GM19324 (cell line): ENCODE measurements at regions not wholly inside any gene's neighbourhood (a gene's known extent, or its start where the extent isn't known, plus 50 kb on each side); places are given as distances from the start of the nearest gene placed in this dataset.
"Not testable (repeated sequence)": the region's sequence is repeated elsewhere in the genome, so short reads cannot be mapped to it uniquely, and the experiment has no call there.

Experiments used
- ATAC-seq: cut with Tn5 transposase; IDR thresholded peaks from one replicate; pipeline ENCODE4 v1.9.1; 2021; ENCODE audit warnings: mild to moderate bottlenecking, moderate library complexity; ENCODE audit not compliant: unreplicated experiment, low FRiP score

DNA sequence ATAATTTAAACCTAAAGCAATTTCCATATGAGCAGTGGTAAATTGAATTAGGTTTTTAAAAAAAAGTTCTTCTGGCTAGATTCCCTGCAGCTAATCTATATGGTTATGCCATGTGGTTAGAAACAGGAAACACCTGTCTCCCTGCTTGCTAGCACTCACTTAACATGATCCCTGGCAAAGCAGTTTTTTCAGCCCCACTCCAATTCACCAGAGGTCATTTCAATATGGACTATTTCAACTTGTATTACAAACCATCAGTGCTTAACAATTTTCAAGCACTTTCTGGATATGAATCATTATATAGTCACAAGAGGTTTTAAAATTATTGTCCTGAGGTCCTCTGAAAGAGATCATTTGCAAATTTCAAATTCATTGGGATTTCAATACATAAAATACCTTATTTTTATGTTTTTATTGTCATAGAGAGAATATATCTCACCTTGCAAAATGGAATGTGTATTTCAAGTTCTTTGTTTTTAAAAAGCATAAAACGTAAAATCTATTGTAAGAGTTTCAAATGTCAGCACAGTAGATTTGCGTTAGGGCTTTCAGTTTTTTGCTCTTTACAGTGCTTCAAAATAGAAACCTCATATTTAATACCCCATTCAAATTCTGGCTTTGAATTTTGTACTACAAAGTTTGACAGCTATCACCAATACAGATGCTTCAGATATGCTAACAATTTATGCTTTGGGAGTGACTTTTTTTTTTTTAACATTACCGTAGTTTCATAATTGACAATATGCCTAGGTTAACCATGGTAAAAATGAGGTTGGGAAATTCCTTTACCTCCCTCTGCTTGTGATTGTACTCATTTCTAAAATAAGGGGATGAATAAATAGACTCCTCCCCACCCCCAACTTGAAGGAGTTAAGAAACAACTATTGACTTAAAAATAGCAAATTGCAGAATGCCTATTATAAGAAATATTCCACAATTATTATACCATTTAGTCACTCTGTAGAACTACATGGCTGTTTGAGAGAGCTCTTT lies 117.5 kb upstream of the HGF start:
- ATAC-seq = peak; percentile 67

GRCh38 chr7:81886211-81886764 lies 116.4 kb upstream of the HGF start:
- no peak for ATAC-seq

DNA sequence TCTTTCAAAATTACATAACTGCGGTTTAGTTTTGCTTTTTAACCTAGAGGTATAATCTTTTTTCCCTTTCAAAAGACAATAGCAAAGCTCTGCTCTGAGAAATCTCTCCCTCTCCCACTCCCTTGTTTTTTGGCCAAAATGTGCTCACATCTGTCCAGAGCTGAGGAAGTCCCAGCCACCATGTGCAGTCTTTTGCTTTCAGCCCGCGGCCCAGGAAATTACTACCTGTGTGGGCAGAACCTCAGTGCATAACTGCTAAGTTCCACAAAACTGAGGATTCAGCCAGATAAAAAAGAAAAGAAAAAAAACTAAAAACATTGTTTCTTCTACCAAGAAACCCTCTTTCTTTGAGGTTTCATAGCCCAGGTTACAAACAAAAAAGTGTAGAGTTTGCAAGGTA lies 115.0 kb upstream of the HGF start:
- no peak for ATAC-seq

DNA sequence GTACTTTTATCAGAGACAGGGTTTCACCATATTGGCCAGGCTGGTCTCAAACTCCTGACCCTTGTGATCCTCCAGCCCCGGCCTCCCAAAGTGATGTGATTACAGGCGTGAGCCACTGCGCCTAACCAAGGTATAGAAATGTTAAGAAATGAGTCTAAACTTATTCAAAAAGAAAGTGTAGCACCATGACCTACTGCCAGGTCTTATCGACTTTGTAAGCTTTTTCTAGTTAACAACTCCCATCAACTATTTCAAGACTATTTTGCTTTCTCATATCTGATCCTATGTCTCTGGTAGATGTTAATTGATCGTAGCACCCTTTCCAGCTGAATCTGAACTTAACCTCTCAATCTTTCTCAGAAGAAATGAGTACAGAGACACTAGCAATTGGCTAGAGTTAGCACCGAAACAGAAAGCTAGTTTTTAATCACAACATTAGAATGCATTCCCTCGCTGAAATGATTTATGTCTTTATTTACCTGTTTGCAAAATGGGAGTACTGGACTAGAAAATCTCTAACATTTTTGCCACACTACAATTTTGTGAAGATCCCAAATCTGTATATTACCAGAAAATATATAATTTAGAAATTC lies 114.0 kb upstream of the HGF start:
- ATAC-seq = peak; percentile 41

DNA sequence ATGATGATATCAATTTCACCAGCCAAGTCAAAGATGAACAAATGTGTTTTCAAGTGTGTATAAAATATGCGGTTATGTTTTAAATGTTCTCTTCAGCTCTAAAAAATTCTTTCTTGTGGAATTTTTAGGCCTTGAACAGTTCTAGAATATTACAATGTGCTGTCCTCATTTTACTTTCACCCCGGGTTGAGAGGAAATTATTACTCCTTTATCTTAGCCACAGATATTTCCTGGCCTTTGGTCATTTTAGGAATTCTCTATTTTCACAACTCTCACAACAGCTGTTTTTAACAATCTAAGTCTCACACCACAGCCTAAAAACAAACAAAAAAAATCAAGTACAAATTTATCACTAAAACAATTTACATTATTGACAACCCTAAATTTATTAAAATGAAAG lies 112.2 kb upstream of the HGF start:
- no peak for ATAC-seq

- ATAC-seq = no peak
These were observed 108.0 kb upstream of the HGF start for GRCh38 chr7:81877890-81878289.

- peak; percentile 71 for ATAC-seq
These were observed 103.7 kb upstream of the HGF start for GRCh38 chr7:81873559-81873958.

- no peak for ATAC-seq
These were observed 101.9 kb upstream of the HGF start for GRCh38 chr7:81871606-81872265.

DNA sequence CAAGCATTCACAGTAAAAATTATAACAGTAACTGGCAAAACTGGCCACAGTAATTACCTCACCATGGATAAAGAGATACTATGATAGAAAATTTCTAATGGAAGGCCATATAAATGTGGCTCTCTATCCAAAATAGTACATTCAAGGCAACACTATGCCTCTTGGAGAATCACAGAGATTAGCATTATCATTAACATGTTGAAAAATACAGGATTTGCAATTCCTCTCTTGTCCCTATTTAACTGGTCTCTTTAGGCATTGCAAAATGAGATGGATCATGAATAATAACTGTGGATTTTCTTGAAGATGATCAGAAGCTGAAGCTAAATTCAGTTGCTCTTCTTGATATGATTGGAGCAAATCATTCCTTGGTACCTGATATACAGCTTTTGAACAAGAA lies 100.8 kb upstream of the HGF start:
- ATAC-seq = no peak

- ATAC-seq = no peak
These were observed 99.8 kb upstream of the HGF start for GRCh38 chr7:81869670-81870069.

DNA sequence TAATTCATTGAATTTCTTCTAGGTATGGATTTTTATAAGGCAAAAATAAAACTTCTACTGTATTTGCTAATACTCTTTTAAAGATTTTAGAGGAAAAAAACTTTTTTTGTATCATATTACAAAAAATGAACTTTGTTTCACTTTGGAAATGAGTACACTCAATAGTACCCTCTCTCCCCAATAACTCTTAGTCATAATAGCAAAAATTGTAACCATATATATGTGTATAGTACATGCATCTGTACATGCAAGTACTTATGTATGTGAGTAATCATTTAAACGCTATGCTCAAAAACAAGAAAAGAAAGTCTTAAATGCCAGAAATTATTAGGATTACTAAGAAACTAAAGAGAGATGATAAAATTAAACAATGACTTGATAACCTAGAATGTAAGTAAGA lies 95.9 kb upstream of the HGF start:
- ATAC-seq = no peak

DNA sequence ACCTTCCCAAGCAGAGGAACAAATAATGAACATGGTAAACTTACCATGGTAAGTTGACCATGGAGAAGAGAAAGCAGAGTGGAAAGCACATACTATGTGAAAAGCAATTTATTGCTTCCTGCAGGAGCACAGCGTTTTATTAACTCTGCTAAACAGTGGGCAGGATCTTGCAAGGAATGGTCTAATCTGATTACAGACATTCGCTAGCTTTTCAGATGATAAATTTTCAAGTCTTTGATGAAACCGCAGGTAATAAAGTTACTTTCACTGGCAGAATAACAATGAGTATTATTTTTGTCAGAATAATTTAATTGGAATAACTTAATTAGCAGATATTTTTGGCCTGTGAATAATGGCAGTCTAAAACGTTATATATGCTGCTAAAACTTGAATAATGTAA lies 89.6 kb upstream of the HGF start:
- no peak for ATAC-seq

DNA sequence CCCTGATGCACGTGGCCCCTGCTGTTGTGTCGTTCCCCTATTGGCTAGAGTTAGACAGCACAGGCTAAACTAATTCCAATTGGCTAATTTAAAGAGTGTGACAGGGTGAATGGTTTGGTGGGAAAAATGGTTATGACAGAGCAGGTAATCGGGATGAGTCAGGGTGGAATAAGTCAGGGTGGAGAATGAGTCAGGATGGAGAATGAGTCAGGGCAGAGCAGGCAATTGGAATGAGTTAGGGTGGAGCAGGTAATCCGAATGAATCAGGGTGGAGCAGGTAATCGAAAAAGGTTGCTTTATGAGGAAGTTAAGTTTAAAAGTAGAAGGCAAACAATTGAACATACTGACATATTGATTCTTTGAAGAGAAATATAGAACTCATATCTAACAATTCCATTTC lies 89.0 kb upstream of the HGF start:
- ATAC-seq = not testable (repeated sequence)

DNA sequence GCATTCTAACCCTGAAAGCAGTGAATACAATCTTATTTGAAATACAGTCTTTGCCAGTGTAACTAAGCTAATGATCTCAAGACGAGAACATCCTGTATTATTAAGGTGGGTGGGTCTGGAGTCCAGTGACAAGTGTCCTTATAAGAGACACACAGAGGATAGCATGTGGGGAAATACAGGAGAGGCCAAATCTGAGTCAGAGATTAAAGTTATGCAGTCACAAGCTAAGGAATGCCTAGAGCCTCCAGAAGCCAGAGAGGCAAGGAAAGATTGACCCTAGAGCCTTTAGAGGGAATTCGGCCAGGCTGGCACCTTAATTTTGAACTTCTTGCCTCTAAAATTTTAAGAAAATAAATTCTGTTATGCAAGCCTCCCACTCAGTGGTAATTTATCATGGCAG lies 87.5 kb upstream of the HGF start:
- no peak for ATAC-seq

DNA sequence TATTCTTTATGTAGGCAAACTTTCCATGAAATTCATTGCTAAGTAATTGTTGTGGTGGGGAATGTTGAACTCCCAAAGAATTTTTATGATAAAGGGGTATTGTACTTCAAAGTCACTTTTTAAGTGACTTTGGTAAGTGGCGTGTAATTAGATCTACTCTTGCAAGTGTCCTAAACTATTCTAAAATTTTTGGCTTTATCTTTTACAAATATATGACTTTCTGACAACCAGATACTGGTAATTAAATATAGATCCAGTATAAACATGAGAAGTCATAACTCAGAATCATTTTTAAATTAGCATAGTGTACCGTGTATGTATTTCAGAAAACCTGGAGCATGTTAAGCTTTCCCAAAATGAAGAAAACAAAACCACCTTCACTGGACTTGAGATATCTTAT lies 84.7 kb upstream of the HGF start:
- ATAC-seq = no peak

- no peak for ATAC-seq
These were observed 82.9 kb upstream of the HGF start for GRCh38 chr7:81852701-81853100.

- ATAC-seq = no peak
These were observed 81.6 kb upstream of the HGF start for GRCh38 chr7:81851413-81851812.

DNA sequence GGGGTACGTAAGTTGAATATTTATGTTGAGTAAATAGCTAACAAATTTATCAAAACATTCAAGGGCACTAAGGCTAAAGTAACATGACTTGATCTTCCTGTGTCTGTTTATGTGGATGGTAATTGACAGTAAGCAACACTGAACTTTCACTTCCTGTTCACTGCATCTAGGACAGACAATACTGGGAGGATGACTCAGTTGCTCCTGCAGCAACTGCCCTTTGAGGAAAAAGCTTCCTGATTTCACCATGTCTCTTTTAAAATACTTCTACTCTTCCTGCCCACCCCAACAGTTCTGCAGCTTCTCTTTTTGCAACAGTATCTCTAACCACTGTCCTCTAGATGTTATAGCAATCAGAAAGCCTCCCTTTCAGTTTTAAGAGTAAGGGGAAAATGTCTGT lies 76.6 kb upstream of the HGF start:
- peak; percentile 78 for ATAC-seq

DNA sequence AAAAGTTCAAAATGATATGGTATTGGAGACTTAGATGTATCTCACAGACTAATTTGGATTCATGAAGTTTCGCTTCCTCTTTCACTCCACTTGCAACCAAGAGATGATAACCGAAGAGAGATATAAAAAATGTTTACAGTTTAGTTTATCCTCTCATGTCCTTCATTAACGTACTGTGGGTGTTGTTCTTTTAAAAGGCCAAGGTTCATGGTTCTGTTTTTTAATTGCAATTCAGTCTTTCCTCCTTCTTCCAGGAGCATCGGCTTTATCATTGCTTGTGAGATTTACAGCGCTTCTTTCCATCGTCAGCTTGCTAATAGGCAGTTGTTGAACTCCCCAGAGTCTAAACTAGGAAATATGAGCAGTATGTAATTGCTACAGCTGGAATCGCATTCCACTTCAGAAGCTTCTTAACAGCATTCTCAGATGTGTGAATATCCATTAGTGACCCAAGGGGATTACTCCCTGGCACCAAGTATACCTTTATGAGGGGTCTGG lies 75.9 kb upstream of the HGF start:
- peak; percentile 91 for ATAC-seq

- not testable (repeated sequence) for ATAC-seq
These were observed 73.8 kb upstream of the HGF start for GRCh38 chr7:81843657-81844056.

DNA sequence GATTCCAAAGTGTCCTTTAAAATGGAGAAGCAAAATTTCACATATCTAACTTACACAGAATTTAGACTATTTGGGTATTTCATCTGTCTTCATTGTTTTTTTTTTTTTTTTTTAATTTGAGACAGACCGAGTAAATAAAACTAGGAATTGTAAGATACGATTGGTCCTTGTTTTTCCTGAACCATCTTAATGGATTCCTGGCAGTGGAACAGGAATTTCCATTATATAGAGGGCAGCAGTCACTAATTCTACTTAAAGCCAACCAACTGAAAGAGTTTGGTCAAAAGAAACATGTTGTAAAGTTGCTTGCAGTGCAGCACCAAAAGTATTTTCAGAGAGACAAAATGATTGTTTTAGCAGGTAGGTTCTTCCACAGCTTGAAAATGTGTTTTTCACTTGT lies 72.5 kb upstream of the HGF start:
- no peak for ATAC-seq
